Activated CD4-positive, alpha-beta memory T cell treated with anti-CD3 and anti-CD28 coated beads, Interleukin-2, amount 10 ng/mL, durations not matched to agents 7 days and 5 days (primary cell): ENCODE measurements at regions not wholly inside any gene's neighbourhood (a gene's known extent, or its start where the extent isn't known, plus 50 kb on each side); places are given as distances from the start of the nearest gene placed in this dataset.

Experiments
- CTCF ChIA-PET: fragments of 350-600 bp; sonication (Branson Sonifier 250); formaldehyde crosslinking; loops from one replicate; lab custom pipeline; 2021; ENCODE audit warnings: antibody characterized with exemption, inconsistent platforms; lab: Charles Lee
- POLR2A ChIA-PET: fragments of 350-600 bp; sonication (Branson Sonifier 250); formaldehyde crosslinking; loops from one replicate; lab custom pipeline; 2021; ENCODE audit warnings: antibody characterized with exemption; lab: Charles Lee
- DNase-seq: peaks from one replicate; pipeline ENCODE4 v3.0.0-alpha.2; 2020
- H3K27ac Mint-ChIP-seq: one replicate; pipeline ENCODE4 v1.8.0; 2021; ENCODE audit warnings: mild to moderate bottlenecking, mixed read lengths
- H3K27me3 Mint-ChIP-seq: one replicate; pipeline ENCODE4 v1.8.0; 2021; ENCODE audit warnings: mixed read lengths
- H3K36me3 Mint-ChIP-seq: one replicate; pipeline ENCODE4 v1.8.0; 2021; ENCODE audit warnings: low read depth, mixed read lengths
- H3K4me1 Mint-ChIP-seq: one replicate; pipeline ENCODE4 v1.8.0; 2021; ENCODE audit warnings: mixed read lengths
- H3K4me3 Mint-ChIP-seq: one replicate; pipeline ENCODE4 v1.8.0; 2021; ENCODE audit warnings: mild to moderate bottlenecking, mixed read lengths
- H3K9me3 Mint-ChIP-seq: one replicate; pipeline ENCODE4 v1.8.0; 2021; ENCODE audit warnings: mixed read lengths

DNA sequence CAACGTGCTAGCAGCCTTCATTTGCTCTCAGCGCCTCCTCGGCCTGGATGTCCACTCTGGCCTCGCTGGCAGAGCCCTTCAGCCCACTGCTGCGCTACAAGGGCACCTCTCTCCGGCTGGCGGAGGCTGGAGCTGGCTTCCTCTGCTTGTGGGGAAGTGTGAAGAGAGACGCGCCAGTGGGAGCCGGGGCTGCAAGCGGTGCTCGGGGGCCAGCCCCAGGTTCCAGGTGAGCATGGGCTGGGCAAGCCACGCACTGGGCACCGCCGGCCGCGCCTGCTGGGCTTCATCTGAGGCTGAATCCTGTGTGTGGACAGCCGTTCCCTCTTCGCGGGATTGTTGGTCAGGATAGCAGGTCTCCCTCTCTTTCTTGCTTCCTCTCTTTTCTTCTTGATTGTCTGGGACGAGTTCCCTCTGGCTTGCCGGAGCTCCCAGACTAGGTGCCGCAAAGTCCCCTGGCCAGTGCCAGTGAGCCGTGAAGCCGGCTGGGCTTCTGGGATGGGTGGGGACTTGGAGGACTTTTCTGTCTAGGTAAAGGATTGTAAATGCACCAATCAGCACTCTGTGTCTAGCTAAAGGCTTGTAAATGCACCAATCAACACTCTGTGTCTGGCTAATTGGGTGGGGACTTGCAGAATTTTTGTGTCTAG lies 165.0 kb downstream of the HEPH start:
- Mint-ChIP-seq H3K4me1 (no peaks in the 10 kb centered on the region), H3K36me3 (no peaks in the 10 kb centered on the region), H3K27ac (no peak overlapping the region), H3K4me3 (no peak overlapping the region), H3K27me3 (no peaks in the 10 kb centered on the region), H3K9me3 (no peaks in the 10 kb centered on the region)
- POLR2A ChIA-PET: no interaction called here
- no peak for DNase-seq
- CTCF ChIA-PET: no interaction called here

DNA sequence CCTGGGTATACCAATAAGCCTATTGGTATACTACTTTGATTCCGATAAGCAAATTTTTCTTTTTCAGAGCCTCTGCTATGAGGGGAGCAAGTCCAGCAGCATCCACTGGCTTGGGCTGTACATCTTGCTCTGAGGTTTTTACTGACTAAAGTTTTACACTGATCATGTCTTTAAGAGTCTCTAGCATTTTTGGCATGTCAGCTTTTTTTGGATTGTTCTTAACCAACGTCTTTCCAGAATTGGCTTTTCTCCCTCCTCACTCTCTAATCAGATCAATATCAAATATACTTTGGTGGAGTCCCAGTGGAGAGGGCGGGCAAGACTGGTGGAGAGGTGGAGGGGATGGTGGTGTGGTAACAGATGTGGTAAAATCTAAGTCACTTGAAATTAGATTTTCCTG lies 196.8 kb downstream of the HEPH start:
- no peak overlapping the region for H3K27ac Mint-ChIP-seq
- POLR2A ChIA-PET: no interaction called here
- H3K4me1 Mint-ChIP-seq: no peaks in the 10 kb centered on the region
- H3K27me3 Mint-ChIP-seq: no peaks in the 10 kb centered on the region
- CTCF ChIA-PET: no interaction called here
- no peak for DNase-seq
- no peak overlapping the region for H3K4me3 Mint-ChIP-seq
- H3K9me3 Mint-ChIP-seq: no peaks in the 10 kb centered on the region
- no peaks in the 10 kb centered on the region for H3K36me3 Mint-ChIP-seq

DNA sequence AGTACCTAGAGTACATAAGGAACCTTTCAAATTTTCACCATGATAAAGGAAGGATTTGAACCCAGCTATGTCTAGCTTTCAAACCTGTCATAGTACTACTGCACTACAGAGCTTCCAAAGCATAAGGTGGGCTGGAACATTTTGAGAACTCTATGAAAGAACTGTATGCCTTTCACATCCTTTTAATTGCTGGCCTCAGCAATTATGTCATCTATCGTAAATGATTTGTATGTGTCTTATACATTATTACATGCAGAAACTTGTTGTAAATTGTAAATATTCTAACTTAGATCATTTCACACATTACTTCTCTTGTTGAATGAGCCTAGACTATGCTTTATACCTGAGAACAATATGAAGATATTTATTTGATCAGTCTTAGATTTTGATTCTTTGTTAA lies 220.7 kb downstream of the HEPH start:
- CTCF ChIA-PET: no interaction called here
- H3K9me3 Mint-ChIP-seq: no peaks in the 10 kb centered on the region
- no peaks in the 10 kb centered on the region for H3K4me1 Mint-ChIP-seq
- H3K36me3 Mint-ChIP-seq: no peaks in the 10 kb centered on the region
- POLR2A ChIA-PET: no interaction called here
- no peak overlapping the region for H3K27ac Mint-ChIP-seq
- no peaks in the 10 kb centered on the region for H3K27me3 Mint-ChIP-seq
- H3K4me3 Mint-ChIP-seq: no peak overlapping the region
- DNase-seq: no peak

DNA sequence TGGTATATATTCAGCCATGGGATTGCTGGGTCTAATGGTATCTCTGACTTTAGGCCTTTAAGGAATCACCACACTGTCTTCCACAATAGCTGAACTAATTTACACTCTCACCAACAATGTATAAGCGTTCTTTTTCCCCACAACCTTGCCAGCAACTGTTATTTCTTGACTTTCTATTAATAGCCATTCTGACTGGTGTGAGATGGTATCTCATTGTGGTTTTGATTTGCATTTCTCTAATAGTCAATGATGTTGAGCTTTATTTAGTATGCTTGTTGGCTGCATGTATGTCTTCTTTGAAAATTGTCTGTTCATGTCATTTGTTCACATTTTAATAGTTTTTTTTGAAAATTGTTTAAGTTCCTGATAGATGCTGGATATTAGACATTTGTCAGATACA lies 235.2 kb downstream of the HEPH start:
- Mint-ChIP-seq H3K9me3 (peaks cover 2% of the 10 kb centered on the region), H3K4me3 (no peak overlapping the region), H3K27me3 (peaks cover 2% of the 10 kb centered on the region), H3K36me3 (no peaks in the 10 kb centered on the region), H3K4me1 (no peaks in the 10 kb centered on the region), H3K27ac (no peak overlapping the region)
- POLR2A ChIA-PET: no interaction called here
- CTCF ChIA-PET: no interaction called here
- no peak for DNase-seq

DNA sequence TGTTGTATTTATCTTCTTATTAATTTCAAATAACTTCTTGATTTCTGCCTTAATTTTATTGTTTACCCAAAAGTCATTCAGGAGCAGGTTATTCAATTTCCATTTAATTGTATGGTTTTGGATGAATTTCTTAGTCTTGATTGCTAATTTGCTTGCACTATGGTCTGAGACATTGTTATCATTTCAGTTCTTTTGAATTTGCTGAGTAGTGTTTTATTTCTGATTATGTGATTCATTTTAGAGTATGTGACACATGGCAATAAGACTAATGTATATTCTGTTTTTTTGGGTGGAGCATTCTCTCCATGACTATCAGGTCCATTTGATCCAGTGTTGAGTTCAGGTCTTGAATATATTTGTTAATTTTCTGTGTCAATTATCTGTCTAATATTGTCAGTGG lies 236.7 kb downstream of the EDA2R start:
- POLR2A ChIA-PET: no interaction called here
- no peak for DNase-seq
- Mint-ChIP-seq H3K36me3 (no peaks in the 10 kb centered on the region), H3K27me3 (peaks cover 2% of the 10 kb centered on the region), H3K27ac (no peak overlapping the region), H3K4me1 (no peaks in the 10 kb centered on the region), H3K4me3 (no peak overlapping the region), H3K9me3 (no peaks in the 10 kb centered on the region)
- CTCF ChIA-PET: no interaction called here

DNA sequence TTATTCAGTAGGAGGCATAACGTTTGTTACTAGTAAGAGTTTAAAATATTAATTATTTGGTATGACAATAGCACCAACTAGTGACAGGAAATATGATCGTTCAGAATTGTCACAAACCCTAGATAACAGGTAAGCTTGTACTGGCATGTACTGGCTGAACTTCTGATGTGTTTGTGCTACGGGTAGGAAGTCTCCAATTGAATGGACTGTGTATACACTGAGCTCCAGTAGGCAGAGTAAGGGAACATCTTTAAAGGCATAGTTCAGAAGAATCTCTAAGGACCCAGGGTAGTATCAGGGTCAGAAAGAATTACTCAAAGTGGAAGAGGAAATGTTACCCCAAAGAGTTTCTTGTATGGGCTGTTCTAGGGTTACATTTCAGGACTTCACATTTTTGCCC lies 230.4 kb downstream of the EDA2R start:
- Mint-ChIP-seq H3K27ac (no peak overlapping the region), H3K27me3 (peaks cover 4% of the 10 kb centered on the region), H3K9me3 (no peaks in the 10 kb centered on the region), H3K4me1 (no peaks in the 10 kb centered on the region), H3K4me3 (no peak overlapping the region), H3K36me3 (no peaks in the 10 kb centered on the region)
- no peak for DNase-seq
- ChIA-PET CTCF (interaction anchor here (0.6 to 0.9 kb wide), 2 partner anchors 319 to 957 kb away, joined by 3 read pairs; no protein-coding TSS in a partner anchor), POLR2A (no interaction called here)

DNA sequence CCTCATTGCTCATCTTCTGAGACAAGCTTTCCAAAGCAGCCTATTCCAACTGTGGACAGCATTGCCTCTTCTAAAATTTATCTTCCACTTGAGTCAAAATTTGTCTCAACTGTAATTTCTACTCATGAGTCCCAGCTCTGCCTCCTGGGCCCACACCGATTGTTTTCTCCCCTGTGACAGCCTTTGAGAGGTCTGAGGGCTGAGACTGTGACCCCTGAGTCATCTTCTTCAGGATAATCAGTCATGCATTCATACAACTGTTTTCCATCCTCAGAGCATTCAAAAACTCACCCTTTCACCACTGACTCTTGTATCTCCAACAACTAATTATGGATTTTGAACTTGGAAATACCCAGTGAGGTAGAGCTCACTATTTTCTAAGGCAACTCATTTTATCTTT lies 228.1 kb downstream of the EDA2R start:
- no peaks in the 10 kb centered on the region for H3K9me3 Mint-ChIP-seq
- ChIA-PET CTCF (no interaction called here), POLR2A (no interaction called here)
- no peak overlapping the region for H3K27ac Mint-ChIP-seq
- H3K4me3 Mint-ChIP-seq: no peak overlapping the region
- no peaks in the 10 kb centered on the region for H3K4me1 Mint-ChIP-seq
- DNase-seq: no peak
- H3K27me3 Mint-ChIP-seq: peaks cover 2% of the 10 kb centered on the region
- no peaks in the 10 kb centered on the region for H3K36me3 Mint-ChIP-seq
